Activated CD8-positive, alpha-beta memory T cell treated with anti-CD3 and anti-CD28 coated beads, Interleukin-2, amount 50 U/mL, for 24 hours (primary cell): ENCODE measurements at regions not wholly inside any gene's neighbourhood (a gene's known extent, or its start where the extent isn't known, plus 50 kb on each side); places are given as distances from the start of the nearest gene placed in this dataset.

Experiments used
- DNase-seq: peaks from one replicate; pipeline ENCODE4 v3.0.0-alpha.2; 2020; ENCODE audit errors: extremely low read depth

GRCh38 chr7:7051206-7051877, 131.0 kb upstream of the C1GALT1 start:
- DNase-seq: no peak

GRCh38 chr7:7054252-7054830, 128.0 kb upstream of the C1GALT1 start:
- no peak for DNase-seq

GRCh38 chr7:7060828-7061599, 121.3 kb upstream of the C1GALT1 start:
- no peak for DNase-seq

- DNase-seq: no peak
Observed at GRCh38 chr7:7077945-7078344, 104.4 kb upstream of the C1GALT1 start.

GRCh38 chr7:7080802-7081201, 101.5 kb upstream of the C1GALT1 start:
- no peak for DNase-seq

GRCh38 chr7:7090460-7090859, 91.9 kb upstream of the C1GALT1 start:
- DNase-seq: no peak

GRCh38 chr7:7098280-7098818, 84.0 kb upstream of the C1GALT1 start:
- DNase-seq: no peak

GRCh38 chr7:7099584-7100014, 82.7 kb upstream of the C1GALT1 start:
- no peak for DNase-seq

GRCh38 chr7:7100432-7100849, 81.9 kb upstream of the C1GALT1 start:
- DNase-seq: no peak

- DNase-seq: no peak
Observed at GRCh38 chr7:7102906-7103305, 79.4 kb upstream of the C1GALT1 start.

GRCh38 chr7:7103343-7104313, 78.7 kb upstream of the C1GALT1 start:
- DNase-seq: no peak

- no peak for DNase-seq
Observed at GRCh38 chr7:7104314-7104698, 78.0 kb upstream of the C1GALT1 start.

GRCh38 chr7:7104971-7105370, 77.4 kb upstream of the C1GALT1 start:
- DNase-seq: no peak

- no peak for DNase-seq
Observed at GRCh38 chr7:7105800-7106582, 76.4 kb upstream of the C1GALT1 start.

- no peak for DNase-seq
Observed at GRCh38 chr7:7108931-7109330, 73.4 kb upstream of the C1GALT1 start.

- DNase-seq: no peak
Observed at GRCh38 chr7:7109934-7110333, 72.4 kb upstream of the C1GALT1 start.

- no peak for DNase-seq
Observed at GRCh38 chr7:7110706-7111105, 71.6 kb upstream of the C1GALT1 start.

- DNase-seq: no peak
Observed at GRCh38 chr7:7112868-7113267, 69.5 kb upstream of the C1GALT1 start.

- DNase-seq: no peak
Observed at GRCh38 chr7:7114575-7115291, 67.6 kb upstream of the C1GALT1 start.

GRCh38 chr7:7117935-7118586, 64.3 kb upstream of the C1GALT1 start:
- DNase-seq: no peak
